ENCODE measurements at regions not wholly inside any gene's neighbourhood (a gene's known extent, or its start where the extent isn't known, plus 50 kb on each side); places are given as distances from the start of the nearest gene placed in this dataset.

DNA sequence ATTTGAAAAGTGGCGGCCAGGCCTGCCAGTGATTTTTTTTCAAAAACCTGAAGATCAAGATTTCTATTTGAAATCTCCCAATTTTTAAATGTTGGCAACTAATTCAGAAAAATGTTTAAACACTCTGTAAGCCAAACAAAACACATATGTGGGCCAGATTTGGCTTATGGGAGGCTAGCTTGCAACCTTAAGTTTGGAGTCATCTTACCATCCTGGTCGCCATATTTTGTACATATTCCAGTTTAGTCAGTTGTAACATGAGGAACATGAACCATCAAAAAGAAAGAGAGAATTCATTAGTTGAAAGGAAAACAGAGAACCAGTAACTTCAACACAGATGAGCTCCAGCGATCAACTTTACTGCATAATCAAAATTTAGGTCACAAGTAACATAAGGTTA lies 115.4 kb downstream of the TMEM26 start:
- Histone ChIP-seq H3K9me3 (no peaks in the 10 kb centered on the region), H3K4me1 (no peaks in the 10 kb centered on the region), H3K27ac (no peak overlapping the region), H3K27me3 (no peaks in the 10 kb centered on the region), H3K4me3 (no peak overlapping the region), H3K36me3 (no peaks in the 10 kb centered on the region)
- 96 to 97% methylated on average over 3 of the region's 3 CpGs for WGBS, 2 donors
- DNase-seq (no peak), ATAC-seq (ENCODE audit: low FRiP score in 2 of 2) (no peak)
- TF ChIP-seq POLR2AphosphoS5 (IDR thresholded peaks at IDR 0.05) (no peak), EP300 (IDR thresholded peaks at IDR 0.05) (no peak), POLR2A (IDR thresholded peaks at IDR 0.05) (no peak)
- TF ChIP-seq, protein P1, sequence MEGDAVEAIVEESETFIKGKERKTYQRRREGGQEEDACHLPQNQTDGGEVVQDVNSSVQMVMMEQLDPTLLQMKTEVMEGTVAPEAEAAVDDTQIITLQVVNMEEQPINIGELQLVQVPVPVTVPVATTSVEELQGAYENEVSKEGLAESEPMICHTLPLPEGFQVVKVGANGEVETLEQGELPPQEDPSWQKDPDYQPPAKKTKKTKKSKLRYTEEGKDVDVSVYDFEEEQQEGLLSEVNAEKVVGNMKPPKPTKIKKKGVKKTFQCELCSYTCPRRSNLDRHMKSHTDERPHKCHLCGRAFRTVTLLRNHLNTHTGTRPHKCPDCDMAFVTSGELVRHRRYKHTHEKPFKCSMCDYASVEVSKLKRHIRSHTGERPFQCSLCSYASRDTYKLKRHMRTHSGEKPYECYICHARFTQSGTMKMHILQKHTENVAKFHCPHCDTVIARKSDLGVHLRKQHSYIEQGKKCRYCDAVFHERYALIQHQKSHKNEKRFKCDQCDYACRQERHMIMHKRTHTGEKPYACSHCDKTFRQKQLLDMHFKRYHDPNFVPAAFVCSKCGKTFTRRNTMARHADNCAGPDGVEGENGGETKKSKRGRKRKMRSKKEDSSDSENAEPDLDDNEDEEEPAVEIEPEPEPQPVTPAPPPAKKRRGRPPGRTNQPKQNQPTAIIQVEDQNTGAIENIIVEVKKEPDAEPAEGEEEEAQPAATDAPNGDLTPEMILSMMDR (IDR thresholded peaks at IDR 0.05): no peak

- Histone ChIP-seq H3K4me1 (no peaks in the 10 kb centered on the region), H3K9me3 (no peaks in the 10 kb centered on the region), H3K4me3 (no peak overlapping the region), H3K36me3 (no peaks in the 10 kb centered on the region), H3K27ac (no peak overlapping the region), H3K27me3 (no peaks in the 10 kb centered on the region)
- WGBS, 2 donors: 74 to 97% methylated on average over 4 of the region's 4 CpGs
- DNase-seq (no peak), ATAC-seq (ENCODE audit: low FRiP score in 2 of 2) (no peak)
- TF ChIP-seq POLR2AphosphoS5 (IDR thresholded peaks at IDR 0.05) (no peak), POLR2A (IDR thresholded peaks at IDR 0.05) (no peak)
These were observed 116.3 kb downstream of the TMEM26 start for GRCh38 chr10:61336831-61337230.

DNA sequence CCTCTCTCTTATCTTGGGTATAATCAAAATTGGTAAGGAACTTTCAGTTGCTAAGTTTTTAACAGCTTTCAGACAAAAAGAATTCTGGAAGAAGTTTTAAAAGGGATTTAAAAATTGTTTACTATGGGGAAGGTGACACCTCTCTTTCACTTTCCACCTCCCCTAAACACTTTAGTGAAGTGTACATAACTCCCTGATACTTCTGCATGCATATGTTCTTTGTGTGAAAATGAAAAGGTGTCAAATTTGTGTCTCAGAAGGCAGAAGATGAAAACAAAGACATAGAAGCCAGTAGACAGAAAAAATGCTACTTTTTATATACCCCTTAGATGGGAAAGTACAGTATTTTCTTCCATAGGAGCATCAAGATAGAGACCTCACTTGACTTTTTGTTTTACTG lies 117.8 kb downstream of the TMEM26 start:
- Histone ChIP-seq H3K4me1 (no peaks in the 10 kb centered on the region), H3K9me3 (no peaks in the 10 kb centered on the region), H3K36me3 (no peaks in the 10 kb centered on the region), H3K27ac (no peak overlapping the region), H3K4me3 (no peak overlapping the region), H3K27me3 (no peaks in the 10 kb centered on the region)
- no peak for TF ChIP-seq EP300 (IDR thresholded peaks at IDR 0.05)
- TF ChIP-seq, protein P1 (IDR thresholded peaks at IDR 0.05): no peak
- no peak for TF ChIP-seq POLR2AphosphoS5 (IDR thresholded peaks at IDR 0.05)
- TF ChIP-seq POLR2A (IDR thresholded peaks at IDR 0.05): no peak
- no peak for DNase-seq
- ATAC-seq (ENCODE audit: low FRiP score in 2 of 2): no peak

- 39 to 49% methylated on average over 4 of the region's 4 CpGs for WGBS, 2 donors
- H3K27ac ChIP-seq: no peak overlapping the region
- no peak for DNase-seq
These were observed 120.6 kb downstream of the TMEM26 start for GRCh38 chr10:61332581-61332980.

GRCh38 chr10:61330669-61331068 lies 122.5 kb downstream of the TMEM26 start:
- no peak for DNase-seq
- 74% methylated on average over 3 of the region's 3 CpGs for WGBS, 2 donors
- Histone ChIP-seq H3K27ac (no peak overlapping the region), H3K9me3 (no peaks in the 10 kb centered on the region), H3K4me1 (no peaks in the 10 kb centered on the region), H3K36me3 (no peaks in the 10 kb centered on the region), H3K27me3 (no peaks in the 10 kb centered on the region), H3K4me3 (no peak overlapping the region)
- no peak for ATAC-seq (ENCODE audit: low FRiP score in 2 of 2)
- TF ChIP-seq POLR2A (IDR thresholded peaks at IDR 0.05) (no peak), EP300 (IDR thresholded peaks at IDR 0.05) (no peak), POLR2AphosphoS5 (IDR thresholded peaks at IDR 0.05) (no peak)
- TF ChIP-seq, protein P1 (IDR thresholded peaks at IDR 0.05): no peak

More at GRCh38 chr10:61332581-61332980, 120.6 kb downstream of the TMEM26 start:
- Histone ChIP-seq H3K27me3 (no peaks in the 10 kb centered on the region), H3K36me3 (no peaks in the 10 kb centered on the region), H3K9me3 (no peaks in the 10 kb centered on the region), H3K4me1 (no peaks in the 10 kb centered on the region), H3K4me3 (no peak overlapping the region)
- ATAC-seq (ENCODE audit: low FRiP score in 2 of 2): no peak
- TF ChIP-seq EP300 (IDR thresholded peaks at IDR 0.05) (no peak), POLR2A (IDR thresholded peaks at IDR 0.05) (no peak), POLR2AphosphoS5 (IDR thresholded peaks at IDR 0.05) (no peak)
- TF ChIP-seq, protein P1 (IDR thresholded peaks at IDR 0.05): no peak
